ENCODE measurements at regions not wholly inside any gene's neighbourhood (a gene's known extent, or its start where the extent isn't known, plus 50 kb on each side); places are given as distances from the start of the nearest gene placed in this dataset.

- TF ChIP-seq EZH2phosphoT487 (IDR thresholded peaks at IDR 0.05; ENCODE audit: borderline replicate concordance, low read length) (no peak), CTCF (IDR thresholded peaks at IDR 0.05; ENCODE audit: low read depth, low read length, poor library complexity, severe bottlenecking) (no peak)
- Histone ChIP-seq H3K79me2 (ENCODE audit: control insufficient read depth, low read length) (no peaks in the 10 kb centered on the region), H3K4me2 (ENCODE audit: low read length) (no peak overlapping the region), H3K4me1 (ENCODE audit: control insufficient read depth, low read length) (no peaks in the 10 kb centered on the region), H3F3A (ENCODE audit: control insufficient read depth, insufficient read depth) (no peaks in the 10 kb centered on the region), H3K27ac (ENCODE audit: low read depth, low read length) (no peak overlapping the region), H4K20me1 (ENCODE audit: control insufficient read depth, insufficient read depth, low read depth, low read length) (no peaks in the 10 kb centered on the region), H3K36me3 (ENCODE audit: control insufficient read depth, low read length) (no peaks in the 10 kb centered on the region), H3K9me2 (replicated peaks; ENCODE audit: control insufficient read depth, low read length) (no peaks in the 10 kb centered on the region), H3K27me3 (ENCODE audit: control insufficient read depth, low read length) (no peaks in the 10 kb centered on the region), H3K9me3 (ENCODE audit: control insufficient read depth, insufficient read depth, low read length) (no peaks in the 10 kb centered on the region), H3K4me3 (ENCODE audit: low read length) (no peak overlapping the region)
These were observed 1632.3 kb upstream of the B3GALT2 start for GRCh38 chr1:194818674-194819073.

DNA sequence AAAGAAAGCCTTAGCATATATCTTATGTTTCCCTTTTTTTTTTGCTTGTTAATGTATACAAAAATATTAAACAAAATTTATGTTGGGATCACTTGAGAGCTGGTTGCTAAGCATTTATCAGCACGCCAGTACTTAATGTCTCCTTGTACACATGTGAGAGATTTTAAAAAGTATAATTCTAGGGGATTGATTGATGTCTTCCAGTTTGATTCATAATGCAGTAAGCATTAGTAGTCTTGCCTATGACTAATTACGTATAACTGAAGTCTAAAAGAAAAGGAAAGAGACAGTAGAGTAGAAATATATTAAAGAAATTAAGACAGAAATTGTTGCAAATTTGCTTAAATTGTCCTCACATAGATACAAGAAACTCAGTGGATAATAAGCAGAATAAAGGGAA lies 1630.4 kb upstream of the B3GALT2 start:
- Histone ChIP-seq H3K79me2 (ENCODE audit: control insufficient read depth, low read length) (no peaks in the 10 kb centered on the region), H3K27ac (ENCODE audit: low read depth, low read length) (no peak overlapping the region), H3K4me3 (ENCODE audit: low read length) (no peak overlapping the region), H3K27me3 (ENCODE audit: control insufficient read depth, low read length) (no peaks in the 10 kb centered on the region), H3K4me2 (ENCODE audit: low read length) (no peak overlapping the region), H4K20me1 (ENCODE audit: control insufficient read depth, insufficient read depth, low read depth, low read length) (no peaks in the 10 kb centered on the region), H3F3A (ENCODE audit: control insufficient read depth, insufficient read depth) (no peaks in the 10 kb centered on the region), H3K9me2 (replicated peaks; ENCODE audit: control insufficient read depth, low read length) (no peaks in the 10 kb centered on the region), H3K4me1 (ENCODE audit: control insufficient read depth, low read length) (no peaks in the 10 kb centered on the region), H3K36me3 (ENCODE audit: control insufficient read depth, low read length) (no peaks in the 10 kb centered on the region), H3K9me3 (ENCODE audit: control insufficient read depth, insufficient read depth, low read length) (no peaks in the 10 kb centered on the region)
- TF ChIP-seq CTCF (IDR thresholded peaks at IDR 0.05; ENCODE audit: low read depth, low read length, poor library complexity, severe bottlenecking) (no peak), EZH2phosphoT487 (IDR thresholded peaks at IDR 0.05; ENCODE audit: borderline replicate concordance, low read length) (no peak)

DNA sequence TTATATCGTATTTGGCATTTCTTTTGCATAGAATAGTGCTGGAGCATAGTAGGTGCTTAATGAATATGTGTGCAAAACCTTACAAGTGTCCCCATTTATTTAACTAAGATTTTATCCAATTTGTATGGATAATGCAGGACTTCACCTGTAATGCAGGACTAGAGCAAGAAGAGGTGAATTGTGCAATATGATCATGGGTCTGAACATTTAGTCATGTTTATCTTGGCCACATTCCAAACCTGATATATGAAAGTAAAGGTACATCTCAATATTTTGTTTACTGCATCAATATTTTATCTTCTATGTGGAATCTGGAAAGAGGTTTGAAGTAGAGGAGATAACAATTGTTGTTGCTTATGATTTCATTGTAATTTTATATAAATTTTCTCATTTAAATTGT lies 1626.7 kb upstream of the B3GALT2 start:
- Histone ChIP-seq H3K4me3 (ENCODE audit: low read length) (no peak overlapping the region), H3K4me1 (ENCODE audit: control insufficient read depth, low read length) (no peaks in the 10 kb centered on the region), H3K4me2 (ENCODE audit: low read length) (no peak overlapping the region), H3K79me2 (ENCODE audit: control insufficient read depth, low read length) (no peaks in the 10 kb centered on the region), H3K27ac (ENCODE audit: low read depth, low read length) (no peak overlapping the region), H3K36me3 (ENCODE audit: control insufficient read depth, low read length) (no peaks in the 10 kb centered on the region), H3K27me3 (ENCODE audit: control insufficient read depth, low read length) (no peaks in the 10 kb centered on the region), H3F3A (ENCODE audit: control insufficient read depth, insufficient read depth) (no peaks in the 10 kb centered on the region), H4K20me1 (ENCODE audit: control insufficient read depth, insufficient read depth, low read depth, low read length) (no peaks in the 10 kb centered on the region), H3K9me2 (replicated peaks; ENCODE audit: control insufficient read depth, low read length) (no peaks in the 10 kb centered on the region), H3K9me3 (ENCODE audit: control insufficient read depth, insufficient read depth, low read length) (no peaks in the 10 kb centered on the region)
- no peak for TF ChIP-seq CTCF (IDR thresholded peaks at IDR 0.05; ENCODE audit: low read depth, low read length, poor library complexity, severe bottlenecking)
- no peak for TF ChIP-seq EZH2phosphoT487 (IDR thresholded peaks at IDR 0.05; ENCODE audit: borderline replicate concordance, low read length)

- Histone ChIP-seq H3K79me2 (ENCODE audit: control insufficient read depth, low read length) (no peaks in the 10 kb centered on the region), H3F3A (ENCODE audit: control insufficient read depth, insufficient read depth) (no peaks in the 10 kb centered on the region), H3K4me3 (ENCODE audit: low read length) (no peak overlapping the region), H3K27me3 (ENCODE audit: control insufficient read depth, low read length) (no peaks in the 10 kb centered on the region), H3K4me1 (ENCODE audit: control insufficient read depth, low read length) (no peaks in the 10 kb centered on the region), H3K27ac (ENCODE audit: low read depth, low read length) (no peak overlapping the region), H3K36me3 (ENCODE audit: control insufficient read depth, low read length) (no peaks in the 10 kb centered on the region), H3K4me2 (ENCODE audit: low read length) (no peak overlapping the region), H3K9me2 (replicated peaks; ENCODE audit: control insufficient read depth, low read length) (no peaks in the 10 kb centered on the region), H4K20me1 (ENCODE audit: control insufficient read depth, insufficient read depth, low read depth, low read length) (no peaks in the 10 kb centered on the region), H3K9me3 (ENCODE audit: control insufficient read depth, insufficient read depth, low read length) (no peaks in the 10 kb centered on the region)
- no peak for TF ChIP-seq EZH2phosphoT487 (IDR thresholded peaks at IDR 0.05; ENCODE audit: borderline replicate concordance, low read length)
These were observed 1623.3 kb upstream of the B3GALT2 start for GRCh38 chr1:194809665-194810064.
